WTC11 (cell line): ENCODE measurements at regions not wholly inside any gene's neighbourhood (a gene's known extent, or its start where the extent isn't known, plus 50 kb on each side); places are given as distances from the start of the nearest gene placed in this dataset.

Experiments
- ATAC-seq: fragments of 200-7000 bp; cut with Tn5 transposase; 2 replicates; pipeline ENCODE4 v1.10.0; 2021; ENCODE audit warnings: mild to moderate bottlenecking, moderate library complexity
- CTCF ChIA-PET: fragments of 300-600 bp; sonication (Branson Sonifier 250); formaldehyde crosslinking; loops from one replicate; lab custom pipeline; 2021; ENCODE audit warnings: antibody characterized with exemption; lab: Charles Lee
- POLR2A ChIA-PET: fragments of 350-600 bp; sonication (Branson Sonifier 250); formaldehyde crosslinking; loops from one replicate; lab custom pipeline; 2021; ENCODE audit warnings: antibody characterized with exemption; lab: Charles Lee
- DNase-seq: peaks from one replicate; pipeline ENCODE4 v3.0.0; 2021; ENCODE audit warnings: low spot score
- H3K27ac Mint-ChIP-seq: 2 replicates; pipeline ENCODE4 v1.8.0; 2021; ENCODE audit warnings: mixed read lengths
- H3K27me3 Mint-ChIP-seq: 2 replicates; pipeline ENCODE4 v1.8.0; 2021; ENCODE audit warnings: low read depth, mild to moderate bottlenecking, moderate library complexity, mixed read lengths
- H3K36me3 Mint-ChIP-seq: 2 replicates; pipeline ENCODE4 v1.8.0; 2021; ENCODE audit warnings: mixed read lengths
- H3K4me1 Mint-ChIP-seq: 2 replicates; pipeline ENCODE4 v1.8.0; 2022; ENCODE audit warnings: mixed read lengths
- H3K4me3 Mint-ChIP-seq: 2 replicates; pipeline ENCODE4 v1.8.0; 2021; ENCODE audit warnings: mild to moderate bottlenecking, moderate library complexity, mixed read lengths
- H3K9me3 Mint-ChIP-seq: 2 replicates; pipeline ENCODE4 v1.8.0; 2021; ENCODE audit warnings: mixed read lengths
- ATF2 ChIP-seq: sonication (generic); formaldehyde crosslinking; IDR thresholded peaks from 2 replicates; pipeline ENCODE4 v1.8.1; 2022; ENCODE audit warnings: low read depth, missing genetic modification reagents, borderline replicate concordance
- CREB1 ChIP-seq: sonication (generic); formaldehyde crosslinking; IDR thresholded peaks from 2 replicates; pipeline ENCODE4 v1.8.0; 2023; ENCODE audit warnings: mild to moderate bottlenecking, missing genetic modification reagents
- ETV6 ChIP-seq: sonication (generic); formaldehyde crosslinking; IDR thresholded peaks from 2 replicates; pipeline ENCODE4 v1.8.1; 2022; ENCODE audit warnings: mild to moderate bottlenecking, missing genetic modification reagents
- GRHL2 ChIP-seq: fragments of 250-450 bp; sonication (Bioruptor Pico); IDR thresholded peaks from 2 replicates; pipeline ENCODE4 v1.8.0; 2022; ENCODE audit warnings: mild to moderate bottlenecking, moderate library complexity; ENCODE audit not compliant: insufficient replicate concordance, severe bottlenecking
- KAT7 ChIP-seq: sonication (generic); formaldehyde crosslinking; IDR thresholded peaks from 2 replicates; pipeline ENCODE4 v1.8.1; 2023; ENCODE audit warnings: missing genetic modification reagents, mild to moderate bottlenecking, borderline replicate concordance
- SMAD4 ChIP-seq: sonication (generic); formaldehyde crosslinking; IDR thresholded peaks from 2 replicates; pipeline ENCODE4 v1.8.0; 2022; ENCODE audit warnings: mild to moderate bottlenecking, missing genetic modification reagents
- TEAD1 ChIP-seq: sonication (generic); formaldehyde crosslinking; IDR thresholded peaks from 2 replicates; pipeline ENCODE4 v1.8.0; 2022; ENCODE audit warnings: mild to moderate bottlenecking, missing genetic modification reagents
- TEAD4 ChIP-seq: sonication (generic); formaldehyde crosslinking; IDR thresholded peaks from 2 replicates; pipeline ENCODE4 v1.8.0; 2022; ENCODE audit warnings: mild to moderate bottlenecking, missing genetic modification reagents
- ZNF121 ChIP-seq: sonication (generic); formaldehyde crosslinking; IDR thresholded peaks from 2 replicates; pipeline ENCODE4 v1.8.0; 2023; ENCODE audit warnings: missing genetic modification reagents
- ZNF219 ChIP-seq: sonication (generic); formaldehyde crosslinking; IDR thresholded peaks from 2 replicates; pipeline ENCODE4 v1.8.0; 2023; ENCODE audit warnings: missing genetic modification reagents, mild to moderate bottlenecking, borderline replicate concordance
- ZNF396 ChIP-seq: fragments of 250-450 bp; sonication (Bioruptor Pico); IDR thresholded peaks from 2 replicates; pipeline ENCODE4 v1.8.0; 2021; ENCODE audit warnings: mild to moderate bottlenecking, moderate library complexity, borderline replicate concordance
- TF ChIP-seq, protein P1 (sequence below): sonication (generic); formaldehyde crosslinking; IDR thresholded peaks from 2 replicates; pipeline ENCODE4 v1.8.0; 2023; ENCODE audit warnings: mild to moderate bottlenecking, missing genetic modification reagents
- TF ChIP-seq, protein P2 (sequence below): sonication (generic); formaldehyde crosslinking; conservative IDR thresholded peaks from 2 replicates; pipeline ENCODE4 v1.8.1; 2023; ENCODE audit warnings: mild to moderate bottlenecking, low read depth, missing genetic modification reagents, moderate library complexity
- TF ChIP-seq, protein P3 (sequence below): sonication (generic); formaldehyde crosslinking; IDR thresholded peaks from 2 replicates; pipeline ENCODE4 v1.8.0; 2023; ENCODE audit warnings: missing genetic modification reagents
- TF ChIP-seq, protein P4 (sequence below): sonication (generic); formaldehyde crosslinking; IDR thresholded peaks from 2 replicates; pipeline ENCODE4 v1.8.1; 2023; ENCODE audit warnings: mild to moderate bottlenecking, moderate library complexity, missing genetic modification reagents
- TF ChIP-seq, protein P5 (sequence below): sonication (generic); formaldehyde crosslinking; IDR thresholded peaks from 2 replicates; pipeline ENCODE4 v1.8.1; 2023; ENCODE audit warnings: mild to moderate bottlenecking, missing genetic modification reagents

GRCh38 chr15:29589975-29590374 is 232.3 kb downstream of the TJP1 start (continued):
- TF ChIP-seq, protein P1, sequence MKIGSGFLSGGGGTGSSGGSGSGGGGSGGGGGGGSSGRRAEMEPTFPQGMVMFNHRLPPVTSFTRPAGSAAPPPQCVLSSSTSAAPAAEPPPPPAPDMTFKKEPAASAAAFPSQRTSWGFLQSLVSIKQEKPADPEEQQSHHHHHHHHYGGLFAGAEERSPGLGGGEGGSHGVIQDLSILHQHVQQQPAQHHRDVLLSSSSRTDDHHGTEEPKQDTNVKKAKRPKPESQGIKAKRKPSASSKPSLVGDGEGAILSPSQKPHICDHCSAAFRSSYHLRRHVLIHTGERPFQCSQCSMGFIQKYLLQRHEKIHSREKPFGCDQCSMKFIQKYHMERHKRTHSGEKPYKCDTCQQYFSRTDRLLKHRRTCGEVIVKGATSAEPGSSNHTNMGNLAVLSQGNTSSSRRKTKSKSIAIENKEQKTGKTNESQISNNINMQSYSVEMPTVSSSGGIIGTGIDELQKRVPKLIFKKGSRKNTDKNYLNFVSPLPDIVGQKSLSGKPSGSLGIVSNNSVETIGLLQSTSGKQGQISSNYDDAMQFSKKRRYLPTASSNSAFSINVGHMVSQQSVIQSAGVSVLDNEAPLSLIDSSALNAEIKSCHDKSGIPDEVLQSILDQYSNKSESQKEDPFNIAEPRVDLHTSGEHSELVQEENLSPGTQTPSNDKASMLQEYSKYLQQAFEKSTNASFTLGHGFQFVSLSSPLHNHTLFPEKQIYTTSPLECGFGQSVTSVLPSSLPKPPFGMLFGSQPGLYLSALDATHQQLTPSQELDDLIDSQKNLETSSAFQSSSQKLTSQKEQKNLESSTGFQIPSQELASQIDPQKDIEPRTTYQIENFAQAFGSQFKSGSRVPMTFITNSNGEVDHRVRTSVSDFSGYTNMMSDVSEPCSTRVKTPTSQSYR (CRISPR knock-in tag), result no peak
- TF ChIP-seq, all 79 proteins: peak for 0

DNA sequence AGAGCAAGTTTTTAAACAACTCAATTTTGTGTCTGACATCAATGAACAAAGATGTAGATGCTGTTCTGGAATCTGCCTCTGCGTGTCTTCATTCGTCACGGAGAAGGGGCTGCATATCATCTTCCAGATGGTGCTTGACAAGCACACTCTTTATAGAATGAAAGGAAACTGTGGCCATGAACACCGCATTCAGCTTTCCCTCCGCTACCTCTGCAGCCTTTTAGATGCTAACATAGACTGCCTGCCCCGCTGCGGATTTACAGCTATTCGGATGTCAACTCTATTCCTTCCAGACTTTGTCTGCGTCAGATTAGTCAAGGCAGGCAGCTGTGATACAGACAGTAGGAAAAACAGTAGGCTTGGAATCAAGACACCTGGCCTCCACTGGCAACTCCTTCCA is 232.9 kb downstream of the TJP1 start:
- Mint-ChIP-seq H3K4me3 (no peak overlapping the region), H3K27ac (peak overlapping the region; percentile 63), H3K27me3 (no peaks in the 10 kb centered on the region), H3K9me3 (peaks cover 6% of the 10 kb centered on the region), H3K4me1 (peaks cover 29% of the 10 kb centered on the region), H3K36me3 (no peaks in the 10 kb centered on the region)
- no peak; the same call in 1 of the 2 replicates for ATAC-seq
- CTCF ChIA-PET, result interaction anchor here (0.5 to 1.2 kb wide), 4 partner anchors 17 to 449 kb away, joined by 4 to 6 read pairs (median 4); no protein-coding TSS in a partner anchor
- DNase-seq, result no peak
- POLR2A ChIA-PET, result interaction anchor here (0.6 to 1.1 kb wide), 2 partner anchors 15 to 32 kb away, joined by 3 to 4 read pairs; no protein-coding TSS in a partner anchor
- TF ChIP-seq KAT7 (CRISPR knock-in tag) (no peak), TEAD1 (CRISPR knock-in tag) (no peak), ATF2 (CRISPR knock-in tag) (no peak), ETV6 (CRISPR knock-in tag) (no peak), ZNF219 (no peak), ZNF121 (CRISPR knock-in tag) (no peak), ZNF396 (no peak), SMAD4 (CRISPR knock-in tag) (no peak), GRHL2 (CRISPR knock-in tag) (no peak), TEAD4 (CRISPR knock-in tag) (no peak), CREB1 (CRISPR knock-in tag) (no peak)
- TF ChIP-seq, protein P2, sequence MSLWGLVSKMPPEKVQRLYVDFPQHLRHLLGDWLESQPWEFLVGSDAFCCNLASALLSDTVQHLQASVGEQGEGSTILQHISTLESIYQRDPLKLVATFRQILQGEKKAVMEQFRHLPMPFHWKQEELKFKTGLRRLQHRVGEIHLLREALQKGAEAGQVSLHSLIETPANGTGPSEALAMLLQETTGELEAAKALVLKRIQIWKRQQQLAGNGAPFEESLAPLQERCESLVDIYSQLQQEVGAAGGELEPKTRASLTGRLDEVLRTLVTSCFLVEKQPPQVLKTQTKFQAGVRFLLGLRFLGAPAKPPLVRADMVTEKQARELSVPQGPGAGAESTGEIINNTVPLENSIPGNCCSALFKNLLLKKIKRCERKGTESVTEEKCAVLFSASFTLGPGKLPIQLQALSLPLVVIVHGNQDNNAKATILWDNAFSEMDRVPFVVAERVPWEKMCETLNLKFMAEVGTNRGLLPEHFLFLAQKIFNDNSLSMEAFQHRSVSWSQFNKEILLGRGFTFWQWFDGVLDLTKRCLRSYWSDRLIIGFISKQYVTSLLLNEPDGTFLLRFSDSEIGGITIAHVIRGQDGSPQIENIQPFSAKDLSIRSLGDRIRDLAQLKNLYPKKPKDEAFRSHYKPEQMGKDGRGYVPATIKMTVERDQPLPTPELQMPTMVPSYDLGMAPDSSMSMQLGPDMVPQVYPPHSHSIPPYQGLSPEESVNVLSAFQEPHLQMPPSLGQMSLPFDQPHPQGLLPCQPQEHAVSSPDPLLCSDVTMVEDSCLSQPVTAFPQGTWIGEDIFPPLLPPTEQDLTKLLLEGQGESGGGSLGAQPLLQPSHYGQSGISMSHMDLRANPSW (CRISPR knock-in tag), result no peak
- TF ChIP-seq, protein P3, sequence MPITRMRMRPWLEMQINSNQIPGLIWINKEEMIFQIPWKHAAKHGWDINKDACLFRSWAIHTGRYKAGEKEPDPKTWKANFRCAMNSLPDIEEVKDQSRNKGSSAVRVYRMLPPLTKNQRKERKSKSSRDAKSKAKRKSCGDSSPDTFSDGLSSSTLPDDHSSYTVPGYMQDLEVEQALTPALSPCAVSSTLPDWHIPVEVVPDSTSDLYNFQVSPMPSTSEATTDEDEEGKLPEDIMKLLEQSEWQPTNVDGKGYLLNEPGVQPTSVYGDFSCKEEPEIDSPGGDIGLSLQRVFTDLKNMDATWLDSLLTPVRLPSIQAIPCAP (CRISPR knock-in tag), result no peak
- TF ChIP-seq, protein P4, sequence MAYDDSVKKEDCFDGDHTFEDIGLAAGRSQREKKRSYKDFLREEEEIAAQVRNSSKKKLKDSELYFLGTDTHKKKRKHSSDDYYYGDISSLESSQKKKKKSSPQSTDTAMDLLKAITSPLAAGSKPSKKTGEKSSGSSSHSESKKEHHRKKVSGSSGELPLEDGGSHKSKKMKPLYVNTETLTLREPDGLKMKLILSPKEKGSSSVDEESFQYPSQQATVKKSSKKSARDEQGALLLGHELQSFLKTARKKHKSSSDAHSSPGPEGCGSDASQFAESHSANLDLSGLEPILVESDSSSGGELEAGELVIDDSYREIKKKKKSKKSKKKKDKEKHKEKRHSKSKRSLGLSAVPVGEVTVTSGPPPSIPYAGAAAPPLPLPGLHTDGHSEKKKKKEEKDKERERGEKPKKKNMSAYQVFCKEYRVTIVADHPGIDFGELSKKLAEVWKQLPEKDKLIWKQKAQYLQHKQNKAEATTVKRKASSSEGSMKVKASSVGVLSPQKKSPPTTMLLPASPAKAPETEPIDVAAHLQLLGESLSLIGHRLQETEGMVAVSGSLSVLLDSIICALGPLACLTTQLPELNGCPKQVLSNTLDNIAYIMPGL (CRISPR knock-in tag), result no peak
- TF ChIP-seq, protein P5, sequence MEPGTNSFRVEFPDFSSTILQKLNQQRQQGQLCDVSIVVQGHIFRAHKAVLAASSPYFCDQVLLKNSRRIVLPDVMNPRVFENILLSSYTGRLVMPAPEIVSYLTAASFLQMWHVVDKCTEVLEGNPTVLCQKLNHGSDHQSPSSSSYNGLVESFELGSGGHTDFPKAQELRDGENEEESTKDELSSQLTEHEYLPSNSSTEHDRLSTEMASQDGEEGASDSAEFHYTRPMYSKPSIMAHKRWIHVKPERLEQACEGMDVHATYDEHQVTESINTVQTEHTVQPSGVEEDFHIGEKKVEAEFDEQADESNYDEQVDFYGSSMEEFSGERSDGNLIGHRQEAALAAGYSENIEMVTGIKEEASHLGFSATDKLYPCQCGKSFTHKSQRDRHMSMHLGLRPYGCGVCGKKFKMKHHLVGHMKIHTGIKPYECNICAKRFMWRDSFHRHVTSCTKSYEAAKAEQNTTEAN (CRISPR knock-in tag), result no peak
